GM12865 (cell line): ENCODE measurements at regions not wholly inside any gene's neighbourhood (a gene's known extent, or its start where the extent isn't known, plus 50 kb on each side); places are given as distances from the start of the nearest gene placed in this dataset.
A peak's percentile ranks its signal among the peaks of the same experiment; 100 is the strongest.
"Not testable (repeated sequence)": the region's sequence is repeated elsewhere in the genome, so short reads cannot be mapped to it uniquely, and the experiment has no call there.

Experiments
- DNase-seq: peaks from one replicate; pipeline ENCODE4 v3.0.0; 2010; ENCODE audit warnings: low read depth
- H3K4me3 ChIP-seq: 2 replicates; pipeline ENCODE4 v1.5.1; 2011; ENCODE audit warnings: mild to moderate bottlenecking, low read depth, low read length, control low read depth
- TF ChIP-seq, protein P1 (sequence below): IDR thresholded peaks from 2 replicates; pipeline ENCODE4 v1.5.1; 2011; ENCODE audit warnings: low read length, control low read depth, low read depth, inconsistent platforms; ENCODE audit not compliant: insufficient read depth; ENCODE audit errors: missing control alignments

DNA sequence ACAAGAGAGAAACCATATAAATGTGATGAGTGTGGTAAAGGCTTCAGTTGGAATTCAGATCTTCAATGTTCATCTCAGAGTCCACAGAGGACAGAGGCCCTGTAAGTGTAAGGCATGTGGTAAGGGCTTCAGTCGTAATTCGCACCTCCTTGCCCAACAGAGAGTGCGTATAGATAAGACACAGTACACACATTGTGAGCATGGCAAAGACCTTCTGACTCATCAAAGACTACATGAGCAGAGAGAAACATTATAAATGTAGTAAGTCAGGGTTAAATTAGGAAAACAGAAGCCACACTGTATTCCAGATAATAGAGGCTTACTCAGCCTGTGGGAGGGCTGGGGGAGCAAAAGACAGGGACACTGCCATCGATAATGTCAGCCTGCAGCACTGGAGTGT, 98.1 kb upstream of the GPR39 start:
- not testable (repeated sequence) for DNase-seq

DNA sequence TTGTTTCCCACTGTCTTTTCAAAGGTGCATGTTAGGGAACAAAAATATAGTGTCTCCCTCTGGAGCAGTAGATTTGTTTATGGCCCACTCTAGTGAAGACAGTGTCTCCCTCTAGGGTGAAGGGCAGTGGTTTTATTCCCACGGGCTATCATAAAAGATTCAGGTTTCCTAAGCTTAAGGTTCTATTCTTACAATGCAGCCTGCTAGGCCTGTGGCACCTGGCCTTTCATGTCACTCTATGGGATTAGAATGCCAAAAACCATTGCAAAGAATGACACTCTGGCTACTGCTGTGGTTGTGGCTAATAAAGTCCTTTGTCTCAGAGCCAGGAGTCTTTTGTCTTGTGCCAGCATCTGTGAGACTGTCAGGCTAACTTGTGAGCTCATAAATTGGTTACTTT, 92.6 kb upstream of the GPR39 start:
- not testable (repeated sequence) for H3K4me3 ChIP-seq, DNase-seq

More for the DNA sequence above, 98.1 kb upstream of the GPR39 start:
- not testable (repeated sequence) for H3K4me3 ChIP-seq

DNA sequence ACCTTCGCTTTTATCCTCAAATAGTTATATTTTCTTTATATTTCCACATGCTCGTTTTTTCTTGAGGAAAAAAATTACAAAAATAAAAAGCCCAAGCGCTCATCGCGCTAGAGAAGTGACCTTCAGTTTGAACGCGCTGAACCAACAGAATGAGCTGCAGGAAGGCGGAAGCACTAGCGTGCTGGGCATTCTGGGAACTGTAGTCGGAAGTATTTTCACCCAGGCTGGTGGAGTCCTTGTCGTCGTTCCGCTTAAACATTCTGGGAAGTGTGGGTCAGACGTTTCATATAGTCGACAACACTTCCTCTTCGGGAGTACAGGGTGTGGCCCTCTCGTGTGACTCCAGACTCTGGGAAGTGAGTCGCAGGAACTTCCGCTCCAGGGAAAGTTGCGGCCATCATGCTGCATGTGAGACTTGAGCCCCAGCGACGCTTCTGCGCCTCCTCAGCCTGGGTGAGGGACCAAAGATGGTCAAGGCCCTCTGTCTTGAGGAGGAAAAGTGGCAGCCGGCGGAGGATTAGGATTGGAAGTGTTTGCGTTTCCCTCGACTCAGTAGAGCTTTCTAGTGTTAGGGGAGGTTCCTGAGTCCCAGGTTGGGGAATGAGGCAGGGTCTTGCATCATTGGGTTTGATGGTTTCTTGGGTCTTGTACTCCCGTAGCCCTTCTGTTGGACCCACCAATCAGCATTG, 84.1 kb upstream of the GPR39 start:
- not testable (repeated sequence) for H3K4me3 ChIP-seq, DNase-seq

DNA sequence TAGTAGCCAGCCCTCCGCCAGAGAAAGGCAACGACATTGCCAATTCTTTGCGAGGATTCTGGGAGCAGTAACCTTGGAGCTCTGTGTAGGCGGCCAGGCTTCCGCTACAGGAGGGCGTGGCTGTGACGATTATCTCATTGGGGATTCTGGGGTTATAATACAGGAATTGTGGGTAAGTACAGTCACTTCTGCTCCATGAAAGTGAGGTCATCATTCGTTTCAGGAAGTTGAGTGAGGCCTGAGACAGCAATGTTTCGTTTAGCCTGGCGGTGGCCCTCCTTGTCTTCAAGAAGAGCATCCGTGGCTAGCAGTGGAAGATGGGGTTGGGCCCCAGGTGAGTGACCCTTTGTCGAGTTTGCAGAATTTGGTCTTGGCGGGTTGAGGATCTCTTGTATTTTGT, 79.5 kb upstream of the GPR39 start:
- DNase-seq, H3K4me3 ChIP-seq: not testable (repeated sequence)

GRCh38 chr2:132337844-132338243, 78.8 kb upstream of the GPR39 start:
- not testable (repeated sequence) for H3K4me3 ChIP-seq, DNase-seq

DNA sequence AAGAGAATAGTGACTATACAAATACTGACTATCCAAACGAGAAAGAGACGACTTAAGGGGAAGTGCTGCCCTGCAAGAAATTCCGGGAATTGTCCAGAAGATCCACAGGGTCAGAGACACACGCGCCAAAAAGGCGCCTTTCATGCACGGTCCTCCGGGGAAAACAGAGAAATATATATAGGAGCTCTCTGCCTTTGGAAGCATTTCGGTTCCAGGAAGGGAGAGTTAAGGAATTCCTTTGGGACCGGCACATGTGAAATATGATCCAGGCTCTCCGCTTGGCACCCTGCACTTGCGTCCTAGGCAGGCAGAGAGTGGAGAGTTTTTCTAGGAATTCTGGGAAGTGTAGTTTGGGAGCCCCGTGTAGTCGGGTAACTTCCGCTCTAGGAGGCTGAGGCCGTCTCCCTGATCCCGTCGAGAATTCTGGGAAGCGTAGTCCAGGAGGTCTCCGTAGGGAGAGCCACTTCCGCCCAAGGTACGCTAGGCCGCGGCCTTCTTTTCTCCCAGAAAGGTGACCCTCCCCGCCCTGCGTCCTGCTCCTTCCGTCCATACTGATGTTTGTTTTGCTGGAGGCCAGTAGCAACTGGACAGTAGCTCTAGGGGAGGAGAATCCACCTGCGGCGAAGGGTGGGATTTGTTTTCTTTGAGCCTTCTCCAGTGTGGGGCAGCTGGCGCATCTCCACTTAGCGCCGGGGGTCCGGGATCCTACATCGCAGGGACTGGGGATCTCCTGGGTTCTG, 69.4 kb upstream of the GPR39 start:
- not testable (repeated sequence) for H3K4me3 ChIP-seq, DNase-seq

GRCh38 chr2:132349092-132349687, 67.4 kb upstream of the GPR39 start:
- TF ChIP-seq, protein P1, sequence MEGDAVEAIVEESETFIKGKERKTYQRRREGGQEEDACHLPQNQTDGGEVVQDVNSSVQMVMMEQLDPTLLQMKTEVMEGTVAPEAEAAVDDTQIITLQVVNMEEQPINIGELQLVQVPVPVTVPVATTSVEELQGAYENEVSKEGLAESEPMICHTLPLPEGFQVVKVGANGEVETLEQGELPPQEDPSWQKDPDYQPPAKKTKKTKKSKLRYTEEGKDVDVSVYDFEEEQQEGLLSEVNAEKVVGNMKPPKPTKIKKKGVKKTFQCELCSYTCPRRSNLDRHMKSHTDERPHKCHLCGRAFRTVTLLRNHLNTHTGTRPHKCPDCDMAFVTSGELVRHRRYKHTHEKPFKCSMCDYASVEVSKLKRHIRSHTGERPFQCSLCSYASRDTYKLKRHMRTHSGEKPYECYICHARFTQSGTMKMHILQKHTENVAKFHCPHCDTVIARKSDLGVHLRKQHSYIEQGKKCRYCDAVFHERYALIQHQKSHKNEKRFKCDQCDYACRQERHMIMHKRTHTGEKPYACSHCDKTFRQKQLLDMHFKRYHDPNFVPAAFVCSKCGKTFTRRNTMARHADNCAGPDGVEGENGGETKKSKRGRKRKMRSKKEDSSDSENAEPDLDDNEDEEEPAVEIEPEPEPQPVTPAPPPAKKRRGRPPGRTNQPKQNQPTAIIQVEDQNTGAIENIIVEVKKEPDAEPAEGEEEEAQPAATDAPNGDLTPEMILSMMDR: peak; percentile 43
- H3K4me3 ChIP-seq: not testable (repeated sequence)
- DNase-seq: peak; percentile 11

DNA sequence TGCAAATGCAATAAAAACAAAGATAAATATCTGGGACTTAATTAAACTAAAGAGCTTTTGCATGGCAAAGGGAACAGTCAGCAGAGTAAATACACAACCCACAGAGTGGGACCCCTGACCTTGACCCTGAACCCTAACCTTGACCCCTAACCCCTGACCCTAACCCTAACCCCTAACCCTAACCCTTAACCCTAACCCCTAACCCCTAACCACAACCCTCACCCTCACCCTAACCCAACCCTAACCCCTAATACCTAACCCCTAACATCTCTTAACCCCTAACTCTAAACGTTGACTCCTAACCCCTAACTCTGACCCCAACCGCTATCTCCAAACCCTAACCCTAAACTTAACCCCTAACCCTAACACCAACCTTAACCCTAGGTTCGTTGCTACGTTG, 64.9 kb upstream of the GPR39 start:
- not testable (repeated sequence) for H3K4me3 ChIP-seq, DNase-seq

- not testable (repeated sequence) for DNase-seq, H3K4me3 ChIP-seq
Measured at GRCh38 chr2:132352481-132353001, 64.1 kb upstream of the GPR39 start.

GRCh38 chr2:132353380-132353779, 63.2 kb upstream of the GPR39 start:
- H3K4me3 ChIP-seq, DNase-seq: not testable (repeated sequence)

DNA sequence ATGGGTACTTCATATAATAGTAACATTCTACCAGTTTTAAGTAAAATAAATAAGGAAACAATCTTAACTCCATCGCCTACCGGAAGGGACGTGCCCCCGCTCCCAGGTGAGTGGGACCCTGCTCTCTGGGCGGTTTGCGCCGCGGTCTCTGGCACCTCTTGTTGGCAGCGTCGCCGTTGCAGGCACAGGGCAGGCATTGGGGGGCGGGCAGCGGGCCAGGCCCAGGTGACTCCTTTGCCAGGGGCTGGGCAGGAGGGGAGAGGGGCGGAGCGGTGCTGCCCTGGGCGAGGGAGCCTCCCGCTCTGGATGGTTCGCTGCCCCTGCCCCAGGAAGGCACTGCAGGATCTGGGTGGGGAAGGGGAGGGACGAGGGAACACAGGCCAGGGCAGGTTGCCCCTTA, 55.6 kb upstream of the GPR39 start:
- not testable (repeated sequence) for DNase-seq, H3K4me3 ChIP-seq

DNA sequence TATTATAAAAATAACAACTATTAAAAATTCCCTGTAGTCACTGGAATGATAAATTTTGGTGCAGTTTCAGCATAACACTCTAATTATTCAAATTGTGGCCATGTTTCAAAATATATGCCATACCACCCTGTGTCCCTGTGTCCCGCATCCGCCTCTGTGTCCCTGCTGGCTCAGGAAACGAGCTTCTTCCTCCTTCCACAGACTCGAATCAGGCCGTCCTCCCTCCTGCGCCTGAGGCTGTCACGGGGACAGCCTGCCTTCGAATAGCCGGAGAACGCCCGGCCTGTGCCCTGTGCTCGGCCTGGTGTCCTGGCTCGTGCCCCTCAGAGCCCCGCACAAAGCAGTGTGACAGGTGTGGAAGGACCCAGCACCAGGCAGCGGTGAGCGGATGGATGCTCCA, 55.1 kb upstream of the GPR39 start:
- DNase-seq, H3K4me3 ChIP-seq: not testable (repeated sequence)

DNA sequence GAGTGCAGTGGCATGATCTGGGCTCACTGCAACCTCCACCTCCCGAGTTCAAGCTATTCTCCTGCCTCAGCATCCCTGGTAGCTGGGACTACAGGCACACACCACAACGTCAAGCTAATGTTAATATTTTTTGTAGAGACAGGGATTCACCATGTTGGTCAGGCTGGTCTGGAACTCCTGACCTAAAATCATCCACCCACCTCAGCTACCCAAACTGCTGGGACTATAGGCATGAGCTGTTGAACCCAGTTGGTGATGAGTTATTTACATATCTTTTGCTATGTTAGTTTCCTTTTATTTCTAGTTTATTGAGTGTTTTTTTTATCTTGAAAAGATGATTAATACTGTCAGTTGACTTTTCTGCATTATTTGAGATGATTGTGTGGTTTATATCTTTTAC, 53.3 kb upstream of the GPR39 start:
- DNase-seq, H3K4me3 ChIP-seq: not testable (repeated sequence)

GRCh38 chr2:132365963-132366362, 50.6 kb upstream of the GPR39 start:
- DNase-seq, H3K4me3 ChIP-seq: not testable (repeated sequence)
